ENCODE measurements at regions not wholly inside any gene's neighbourhood (a gene's known extent, or its start where the extent isn't known, plus 50 kb on each side); places are given as distances from the start of the nearest gene placed in this dataset.

DNA sequence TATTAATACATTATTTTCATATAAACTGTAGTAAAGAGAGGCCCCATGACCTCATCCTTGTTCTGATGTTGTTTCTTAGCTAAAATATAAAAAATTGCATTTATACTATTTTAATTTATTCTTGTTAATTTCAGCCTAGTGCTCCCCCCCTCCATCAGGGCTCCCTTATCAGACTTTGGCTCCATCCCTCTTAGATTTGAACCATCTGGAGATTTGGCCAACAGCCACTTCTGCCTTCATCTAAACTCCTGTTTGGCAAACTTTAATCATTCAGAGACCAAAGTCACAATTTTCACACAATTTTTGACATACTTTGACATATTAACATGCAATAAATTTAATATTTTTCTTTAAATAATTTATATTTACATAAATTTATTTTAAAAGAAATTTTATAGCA lies 569.3 kb downstream of the TDRD15 start:
- FAIRE-seq (no peak), ATAC-seq (no peak), DNase-seq (ENCODE audit: low spot score) (no peak)
- intact Hi-C loops (cut with micrococcal nuclease; ENCODE audit: unreplicated experiment): no loop called here
- Histone ChIP-seq H4K20me1 (ENCODE audit: insufficient read depth, low read length) (no peaks in the 10 kb centered on the region), H3K36me3 (replicated peaks in 1 of 2; ENCODE audit: control insufficient read depth in 1 of 2, insufficient read depth in 2 of 2, low read length in 2 of 2) (no peaks in the 10 kb centered on the region), H3K4me2 (ENCODE audit: low read depth, low read length) (no peak overlapping the region), H3K79me2 (ENCODE audit: insufficient read depth, low read length) (no peaks in the 10 kb centered on the region), H3K4me3 (replicated peaks in 1 of 3; ENCODE audit: insufficient read depth in 1 of 3, low read depth in 2 of 3, low read length in 3 of 3) (no peak overlapping the region), H3K9me3 (ENCODE audit: low read length) (no peaks in the 10 kb centered on the region), H3K9ac (ENCODE audit: insufficient read depth, low read depth, low read length) (no peak overlapping the region), H3K27ac (ENCODE audit: extremely low read length, insufficient read depth, low read length) (no peak overlapping the region), H2AFZ (ENCODE audit: low read length) (no peak overlapping the region), H3K27me3 (ENCODE audit: control insufficient read depth in 1 of 2, insufficient read depth in 2 of 2, low read length in 2 of 2) (no peaks in the 10 kb centered on the region), H3K4me1 (ENCODE audit: insufficient read depth, low read length) (no peaks in the 10 kb centered on the region)
- in situ Hi-C loops (cut with HindIII; ENCODE audit: extremely low pct_ligation_motif_present, low pct_unique_long_range_greater_than_20kb): no loop called here
- ChIA-PET CTCF (ENCODE audit: low intra/inter-chr PET ratio, low total read pairs) (no interaction called here), POLR2A (no interaction called here)
- BruUV-seq (replicated peaks): no TSS peak
- no peak for TF ChIP-seq ZNF367 (CRISPR knock-in tag; IDR thresholded peaks at IDR 0.05; ENCODE audit: borderline replicate concordance)
- TF ChIP-seq BORCS8-MEF2B (CRISPR knock-in tag; IDR thresholded peaks at IDR 0.05): no peak
- no peak for TF ChIP-seq CEBPG (CRISPR knock-in tag; IDR thresholded peaks at IDR 0.05)
- no peak for TF ChIP-seq NR2F1 (CRISPR knock-in tag; IDR thresholded peaks at IDR 0.05)
- no peak for TF ChIP-seq NBN (conservative IDR thresholded peaks at IDR 0.05)
- TF ChIP-seq NFYC (CRISPR knock-in tag; IDR thresholded peaks at IDR 0.05): no peak
- TF ChIP-seq, protein P1, sequence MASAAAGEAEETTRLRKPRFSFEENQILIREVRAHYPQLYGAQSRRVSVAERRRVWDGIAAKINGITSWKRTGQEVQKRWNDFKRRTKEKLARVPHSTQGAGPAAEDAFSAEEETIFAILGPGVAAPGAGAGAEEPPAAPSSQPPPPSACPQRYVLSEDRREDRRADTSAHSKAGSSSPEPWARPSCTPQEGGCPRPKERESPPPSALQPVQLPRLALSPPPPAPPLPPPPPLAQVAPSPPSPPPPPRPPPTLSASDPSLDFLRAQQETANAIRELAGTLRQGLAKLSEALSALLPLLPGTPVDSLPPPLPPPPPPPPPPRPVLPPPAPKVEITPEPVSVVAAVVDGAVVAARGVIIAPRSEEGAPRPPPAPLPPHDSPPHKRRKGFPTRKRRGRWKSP (CRISPR knock-in tag; IDR thresholded peaks at IDR 0.05): no peak
- TF ChIP-seq, protein P2, sequence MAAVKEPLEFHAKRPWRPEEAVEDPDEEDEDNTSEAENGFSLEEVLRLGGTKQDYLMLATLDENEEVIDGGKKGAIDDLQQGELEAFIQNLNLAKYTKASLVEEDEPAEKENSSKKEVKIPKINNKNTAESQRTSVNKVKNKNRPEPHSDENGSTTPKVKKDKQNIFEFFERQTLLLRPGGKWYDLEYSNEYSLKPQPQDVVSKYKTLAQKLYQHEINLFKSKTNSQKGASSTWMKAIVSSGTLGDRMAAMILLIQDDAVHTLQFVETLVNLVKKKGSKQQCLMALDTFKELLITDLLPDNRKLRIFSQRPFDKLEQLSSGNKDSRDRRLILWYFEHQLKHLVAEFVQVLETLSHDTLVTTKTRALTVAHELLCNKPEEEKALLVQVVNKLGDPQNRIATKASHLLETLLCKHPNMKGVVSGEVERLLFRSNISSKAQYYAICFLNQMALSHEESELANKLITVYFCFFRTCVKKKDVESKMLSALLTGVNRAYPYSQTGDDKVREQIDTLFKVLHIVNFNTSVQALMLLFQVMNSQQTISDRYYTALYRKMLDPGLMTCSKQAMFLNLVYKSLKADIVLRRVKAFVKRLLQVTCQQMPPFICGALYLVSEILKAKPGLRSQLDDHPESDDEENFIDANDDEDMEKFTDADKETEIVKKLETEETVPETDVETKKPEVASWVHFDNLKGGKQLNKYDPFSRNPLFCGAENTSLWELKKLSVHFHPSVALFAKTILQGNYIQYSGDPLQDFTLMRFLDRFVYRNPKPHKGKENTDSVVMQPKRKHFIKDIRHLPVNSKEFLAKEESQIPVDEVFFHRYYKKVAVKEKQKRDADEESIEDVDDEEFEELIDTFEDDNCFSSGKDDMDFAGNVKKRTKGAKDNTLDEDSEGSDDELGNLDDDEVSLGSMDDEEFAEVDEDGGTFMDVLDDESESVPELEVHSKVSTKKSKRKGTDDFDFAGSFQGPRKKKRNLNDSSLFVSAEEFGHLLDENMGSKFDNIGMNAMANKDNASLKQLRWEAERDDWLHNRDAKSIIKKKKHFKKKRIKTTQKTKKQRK (IDR thresholded peaks at IDR 0.05; ENCODE audit: low read length): no peak
- TF ChIP-seq XBP1 (CRISPR knock-in tag; IDR thresholded peaks at IDR 0.05): no peak
- no peak for TF ChIP-seq ZEB1 (IDR thresholded peaks at IDR 0.05; ENCODE audit: insufficient replicate concordance, low read depth)
- no peak for TF ChIP-seq EHMT2 (IDR thresholded peaks at IDR 0.05; ENCODE audit: borderline replicate concordance, low read depth, low read length)
- TF ChIP-seq, protein P3, sequence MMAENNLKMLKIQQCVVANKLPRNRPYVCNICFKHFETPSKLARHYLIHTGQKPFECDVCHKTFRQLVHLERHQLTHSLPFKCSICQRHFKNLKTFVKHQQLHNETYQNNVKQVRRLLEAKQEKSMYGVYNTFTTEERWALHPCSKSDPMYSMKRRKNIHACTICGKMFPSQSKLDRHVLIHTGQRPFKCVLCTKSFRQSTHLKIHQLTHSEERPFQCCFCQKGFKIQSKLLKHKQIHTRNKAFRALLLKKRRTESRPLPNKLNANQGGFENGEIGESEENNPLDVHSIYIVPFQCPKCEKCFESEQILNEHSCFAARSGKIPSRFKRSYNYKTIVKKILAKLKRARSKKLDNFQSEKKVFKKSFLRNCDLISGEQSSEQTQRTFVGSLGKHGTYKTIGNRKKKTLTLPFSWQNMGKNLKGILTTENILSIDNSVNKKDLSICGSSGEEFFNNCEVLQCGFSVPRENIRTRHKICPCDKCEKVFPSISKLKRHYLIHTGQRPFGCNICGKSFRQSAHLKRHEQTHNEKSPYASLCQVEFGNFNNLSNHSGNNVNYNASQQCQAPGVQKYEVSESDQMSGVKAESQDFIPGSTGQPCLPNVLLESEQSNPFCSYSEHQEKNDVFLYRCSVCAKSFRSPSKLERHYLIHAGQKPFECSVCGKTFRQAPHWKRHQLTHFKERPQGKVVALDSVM (CRISPR knock-in tag; IDR thresholded peaks at IDR 0.05): no peak
- TF ChIP-seq ZNF567 (CRISPR knock-in tag; IDR thresholded peaks at IDR 0.05; ENCODE audit: borderline replicate concordance): no peak

Data from HepG2 (cell line).